AG04450 (cell line): ENCODE measurements at regions not wholly inside any gene's neighbourhood (a gene's known extent, or its start where the extent isn't known, plus 50 kb on each side); places are given as distances from the start of the nearest gene placed in this dataset.
"Not testable (repeated sequence)": the region's sequence is repeated elsewhere in the genome, so short reads cannot be mapped to it uniquely, and the experiment has no call there.

Experiments used
- CTCF ChIA-PET: fragments of 300-600, 350-600 bp; formaldehyde crosslinking; extraction: SDS; loops from one replicate; lab custom pipeline; 2022; ENCODE audit warnings: antibody characterized with exemption, inconsistent platforms; lab: Charles Lee
- POLR2A ChIA-PET: fragments of 350-600 bp; formaldehyde crosslinking; extraction: SDS; loops from one replicate; lab custom pipeline; 2021; ENCODE audit warnings: antibody characterized with exemption, inconsistent platforms; lab: Yijun Ruan, JAX
- DNase-seq: peaks from one replicate; pipeline ENCODE4 v3.0.0-alpha.2; 2011; ENCODE audit warnings: low read depth, low spot score
- H3K27ac ChIP-seq: one replicate; pipeline ENCODE4 v1.5.1; 2012; ENCODE audit warnings: low read depth, low read length, control low read depth
- H3K27me3 ChIP-seq: one replicate; pipeline ENCODE4 v1.6.0; 2012; ENCODE audit warnings: low read length; ENCODE audit not compliant: control insufficient read depth, insufficient read depth
- H3K4me3 ChIP-seq: 2 replicates; pipeline ENCODE4 v1.5.1; 2011; ENCODE audit warnings: mild to moderate bottlenecking, low read depth, low read length, control low read depth
- H3K9me3 ChIP-seq: 2 replicates; pipeline ENCODE4 v1.5.1; 2012; ENCODE audit warnings: low read length; ENCODE audit not compliant: control insufficient read depth, insufficient read depth
- CTCF ChIP-seq: IDR thresholded peaks from 2 replicates; pipeline ENCODE4 v1.5.1; 2011; ENCODE audit warnings: low read depth, low read length, control low read depth, inconsistent platforms

DNA sequence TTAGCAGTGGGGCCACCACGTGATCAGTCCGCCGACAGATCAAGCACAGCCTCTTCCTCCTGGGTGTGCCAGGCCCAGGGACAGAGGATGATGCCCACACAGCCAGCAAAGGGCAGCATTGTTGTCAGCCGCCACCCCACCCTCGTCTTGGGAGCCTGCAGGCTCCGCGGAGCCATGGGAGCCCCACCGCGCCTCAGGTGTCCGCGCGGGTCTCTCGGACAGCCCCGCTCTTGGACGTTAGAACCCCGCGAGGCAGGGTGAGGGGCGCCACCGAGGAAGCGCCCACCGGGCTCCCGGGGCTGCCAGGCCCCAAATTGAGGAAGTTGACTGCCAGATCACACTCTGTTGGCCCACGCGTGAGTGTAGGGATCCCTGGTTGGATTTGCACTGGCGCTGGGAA, 83.9 kb upstream of the MS4A8 start:
- H3K27ac ChIP-seq = no peak overlapping the region
- no peak for DNase-seq
- CTCF ChIA-PET = no interaction called here
- POLR2A ChIA-PET = no interaction called here
- no peaks in the 10 kb centered on the region for H3K27me3 ChIP-seq
- no peak overlapping the region for H3K4me3 ChIP-seq
- TF ChIP-seq CTCF = no peak
- peaks cover 6% of the 10 kb centered on the region for H3K9me3 ChIP-seq

- CTCF ChIA-PET = not testable (repeated sequence)
Measured at GRCh38 chr11:60621940-60622339, 77.5 kb upstream of the MS4A8 start.

DNA sequence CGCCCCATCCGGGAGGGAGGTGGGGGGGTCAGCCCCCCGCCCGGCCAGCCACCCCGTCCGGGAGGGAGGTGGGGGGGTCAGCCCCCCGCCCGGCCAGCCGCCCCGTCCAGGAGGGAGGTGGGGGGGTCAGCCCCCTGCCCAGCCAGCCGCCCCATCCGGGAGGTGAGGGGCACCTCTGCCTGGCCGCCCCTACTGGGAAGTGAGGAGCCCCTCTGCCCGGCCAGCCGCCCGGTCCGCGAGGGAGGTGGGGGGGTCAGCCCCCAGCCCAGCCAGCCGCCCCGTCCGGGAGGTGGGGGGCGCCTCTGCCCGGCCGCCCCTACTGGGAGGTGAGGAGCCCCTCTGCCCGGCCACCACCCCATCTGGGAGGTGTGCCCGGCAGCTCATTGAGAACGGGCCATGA, 76.6 kb upstream of the MS4A8 start:
- CTCF ChIA-PET, H3K27ac ChIP-seq, H3K27me3 ChIP-seq, H3K4me3 ChIP-seq, POLR2A ChIA-PET, H3K9me3 ChIP-seq, DNase-seq: not testable (repeated sequence)

More at GRCh38 chr11:60621940-60622339, 77.5 kb upstream of the MS4A8 start:
- DNase-seq, POLR2A ChIA-PET, H3K27me3 ChIP-seq, H3K4me3 ChIP-seq, H3K9me3 ChIP-seq, H3K27ac ChIP-seq: not testable (repeated sequence)

DNA sequence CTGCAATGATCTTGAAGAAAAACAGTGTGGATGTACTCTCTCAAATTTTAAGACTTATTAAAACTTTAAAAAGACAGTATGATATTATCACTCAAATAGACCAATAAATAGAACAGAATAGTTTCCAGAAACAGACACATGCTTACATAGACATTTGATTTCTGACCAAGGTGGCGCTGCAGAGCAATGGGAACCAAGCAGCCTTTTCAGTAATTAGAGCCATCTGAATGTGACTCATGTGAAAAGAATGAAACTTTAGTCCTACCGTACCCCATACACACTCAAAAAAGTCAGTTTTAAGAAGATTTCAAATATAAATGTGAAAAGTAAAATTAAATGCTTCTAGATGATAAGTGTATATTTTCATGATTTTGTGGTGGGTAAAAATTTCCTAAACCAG, 74.2 kb upstream of the MS4A8 start:
- DNase-seq = no peak
- no peaks in the 10 kb centered on the region; the same call in 1 of the 2 replicates for H3K9me3 ChIP-seq
- H3K27ac ChIP-seq = no peak overlapping the region
- no peak for TF ChIP-seq CTCF
- no peak overlapping the region for H3K4me3 ChIP-seq
- H3K27me3 ChIP-seq = no peaks in the 10 kb centered on the region
- POLR2A ChIA-PET = no interaction called here
- CTCF ChIA-PET = no interaction called here

GRCh38 chr11:60629399-60629798, 70.0 kb upstream of the MS4A8 start:
- Histone ChIP-seq H3K4me3 (no peak overlapping the region), H3K27me3 (no peaks in the 10 kb centered on the region), H3K9me3 (peaks cover 4% of the 10 kb centered on the region; the same call in 1 of the 2 replicates), H3K27ac (no peak overlapping the region)
- CTCF ChIA-PET = no interaction called here
- no peak for TF ChIP-seq CTCF
- DNase-seq = no peak
- POLR2A ChIA-PET = no interaction called here

DNA sequence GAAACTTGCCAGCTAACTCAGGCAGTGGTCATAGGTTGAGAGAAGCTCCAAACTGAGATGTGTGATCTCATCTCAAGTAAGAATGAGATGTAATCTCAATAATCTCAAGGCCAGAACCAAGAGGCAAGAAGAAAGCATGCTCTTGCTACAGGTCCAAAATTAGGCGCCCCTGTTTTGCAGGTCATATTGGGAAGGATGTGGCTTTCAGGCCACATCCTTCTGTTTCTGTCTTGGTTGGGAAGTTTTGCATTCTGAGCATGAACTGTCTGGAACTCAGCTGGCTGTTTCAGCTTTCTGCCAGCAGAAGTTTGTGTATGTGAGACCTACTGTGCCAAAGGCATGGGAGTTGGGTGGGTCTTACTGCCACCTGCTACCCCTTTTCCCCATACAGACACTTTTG, 67.5 kb upstream of the MS4A8 start:
- ChIA-PET CTCF (no interaction called here), POLR2A (no interaction called here)
- Histone ChIP-seq H3K27me3 (no peaks in the 10 kb centered on the region), H3K27ac (no peak overlapping the region), H3K4me3 (no peak overlapping the region), H3K9me3 (peaks cover 4% of the 10 kb centered on the region; the same call in 1 of the 2 replicates)
- DNase-seq = no peak
- TF ChIP-seq CTCF = no peak
